Esophagus (tissue), 2 donors: ENCODE measurements at regions not wholly inside any gene's neighbourhood (a gene's known extent, or its start where the extent isn't known, plus 50 kb on each side); places are given as distances from the start of the nearest gene placed in this dataset.

ENCODE experiments used
- H3K27ac ChIP-seq, 2 donors: one replicate each; pipeline ENCODE4 v1.5.1; 2013; ENCODE audit warnings: low read depth in 2 of 2, mild to moderate bottlenecking in 2 of 2, inconsistent platforms in 1 of 2, low read length in 1 of 2, moderate library complexity in 1 of 2
- H3K27me3 ChIP-seq, 2 donors: one replicate each; pipeline ENCODE4 v1.6.1; 2013; ENCODE audit warnings: low read length in 2 of 2, control low read depth in 1 of 2, mild to moderate bottlenecking in 1 of 2; ENCODE audit not compliant: insufficient read depth in 2 of 2, control insufficient read depth in 1 of 2
- H3K36me3 ChIP-seq, 2 donors: one replicate each; pipeline ENCODE4 v1.6.1; 2013; ENCODE audit warnings: low read length in 1 of 2; ENCODE audit not compliant: control insufficient read depth in 2 of 2, insufficient read depth in 2 of 2
- H3K4me1 ChIP-seq, 2 donors: one replicate each; pipeline ENCODE4 v1.6.1; 2013; ENCODE audit warnings: low read length in 1 of 2; ENCODE audit not compliant: control insufficient read depth in 2 of 2, insufficient read depth in 2 of 2
- H3K4me3 ChIP-seq, 2 donors: one replicate each; pipeline ENCODE4 v1.5.1; 2013; ENCODE audit warnings: low read length in 2 of 2, mild to moderate bottlenecking in 2 of 2, low read depth in 1 of 2, moderate library complexity in 1 of 2
- H3K9me3 ChIP-seq, 2 donors: one replicate each; pipeline ENCODE4 v1.6.1; 2013; ENCODE audit warnings: mild to moderate bottlenecking in 2 of 2, low read depth in 1 of 2, low read length in 1 of 2, moderate library complexity in 1 of 2; ENCODE audit not compliant: control insufficient read depth in 2 of 2, insufficient read depth in 1 of 2
- WGBS, 2 donors: extraction: QIAGEN DNeasy Blood & Tissue Kit; methylation state at CpG; one replicate each; pipeline ENCODE4 v1.1.7; 2013; 5-methylcytosine and 5-hydroxymethylcytosine counted together
- donor health status: healthy with polysubstance abuse.
- donor health status: Bipolar disorder and iron deficiency.

DNA sequence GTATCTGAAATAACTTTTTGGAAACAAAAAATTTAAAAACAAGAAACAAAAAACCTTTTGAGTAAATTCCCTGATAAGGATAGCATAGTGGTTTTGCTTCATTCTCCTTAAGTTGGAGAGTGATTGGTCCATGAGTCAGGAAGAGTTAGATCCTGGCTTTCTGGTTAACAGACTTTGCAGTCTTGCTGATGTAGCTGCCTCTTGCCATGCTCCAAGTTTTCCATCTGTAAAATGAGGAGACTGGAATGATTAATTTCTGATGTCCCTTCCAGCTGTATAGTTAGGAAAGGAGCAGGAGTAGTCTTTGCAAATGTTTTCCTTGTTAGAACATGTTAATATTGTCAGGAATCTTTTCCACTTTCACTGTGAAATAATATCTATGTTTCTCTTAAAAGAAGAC, 266.6 kb downstream of the DNAJB9 start:
- Histone ChIP-seq H3K27me3 (no peaks in the 10 kb centered on the region), H3K4me1 (no peaks in the 10 kb centered on the region), H3K9me3 (no peaks in the 10 kb centered on the region), H3K4me3 (no peak overlapping the region), H3K27ac (no peak overlapping the region), H3K36me3 (no peaks in the 10 kb centered on the region)

DNA sequence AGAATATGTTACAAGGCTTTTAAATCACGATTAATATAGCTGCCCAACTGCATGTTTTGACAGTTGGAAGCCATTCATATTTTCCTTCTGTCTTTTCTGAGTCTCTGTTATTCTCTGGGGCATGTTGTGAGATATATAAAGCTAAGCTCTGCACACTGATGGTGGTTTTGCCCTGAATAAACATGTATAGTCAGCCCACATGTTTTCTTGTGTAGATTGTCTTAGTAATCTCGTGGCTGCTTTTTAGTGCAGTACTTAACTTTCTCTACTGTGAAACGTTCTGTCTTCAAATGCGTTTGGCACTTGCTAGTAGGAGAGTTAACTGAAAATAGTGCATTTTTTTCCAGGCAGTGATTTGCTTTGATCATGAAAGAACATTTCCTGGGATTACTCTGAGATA, 268.5 kb downstream of the DNAJB9 start:
- no peaks in the 10 kb centered on the region for H3K36me3 ChIP-seq
- H3K4me1 ChIP-seq, result no peaks in the 10 kb centered on the region
- H3K4me3 ChIP-seq, result no peak overlapping the region
- WGBS, 2 donors, result 15 to 30% methylated on average over 4 of the region's 4 CpGs
- H3K27me3 ChIP-seq, result no peaks in the 10 kb centered on the region
- no peaks in the 10 kb centered on the region for H3K9me3 ChIP-seq
- no peak overlapping the region for H3K27ac ChIP-seq

DNA sequence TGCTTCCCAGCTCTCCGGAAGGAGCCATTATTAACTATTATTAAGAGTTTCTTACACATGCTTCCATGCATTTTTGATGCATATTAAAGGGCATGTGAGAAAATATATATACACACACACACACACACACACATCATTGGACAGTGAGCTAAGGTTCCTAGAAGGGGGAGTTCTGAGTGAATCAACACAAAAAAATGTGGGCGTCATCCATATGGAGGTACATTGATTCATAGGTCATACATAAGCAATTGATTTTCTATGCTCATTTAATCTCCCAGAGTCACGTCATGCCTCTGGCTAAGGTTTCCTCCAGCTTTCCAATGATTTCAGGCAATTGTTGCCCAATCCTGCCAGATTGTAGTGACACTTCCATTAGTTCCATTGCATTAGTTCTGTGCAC, 269.4 kb downstream of the DNAJB9 start:
- no peaks in the 10 kb centered on the region for H3K27me3 ChIP-seq
- H3K4me3 ChIP-seq, result no peak overlapping the region
- H3K4me1 ChIP-seq, result no peaks in the 10 kb centered on the region
- no peaks in the 10 kb centered on the region for H3K36me3 ChIP-seq
- H3K9me3 ChIP-seq, result no peaks in the 10 kb centered on the region
- WGBS, 2 donors, result 26 to 28% methylated on average over 3 of the region's 3 CpGs
- no peak overlapping the region for H3K27ac ChIP-seq

DNA sequence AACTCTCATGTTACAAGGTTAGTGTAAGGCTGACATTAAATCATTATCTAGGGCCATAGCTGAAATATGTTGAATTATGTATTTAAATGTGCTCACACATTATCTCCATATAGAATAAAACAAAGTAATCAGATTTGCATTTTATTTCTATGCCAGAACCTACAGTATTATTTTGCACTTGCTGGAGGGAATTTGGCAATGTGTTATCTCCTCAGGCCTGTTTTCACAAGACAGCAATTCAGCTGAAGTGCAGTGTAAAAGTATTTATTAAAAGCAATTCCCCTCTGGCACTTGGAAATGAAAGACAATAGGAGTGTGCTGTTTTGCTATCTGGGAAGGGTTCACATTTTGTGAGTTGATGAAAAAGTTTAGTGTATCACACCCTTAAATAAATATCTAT, 276.3 kb downstream of the DNAJB9 start:
- H3K27ac ChIP-seq, result no peak overlapping the region
- H3K9me3 ChIP-seq, result no peaks in the 10 kb centered on the region
- no peak overlapping the region for H3K4me3 ChIP-seq
- H3K36me3 ChIP-seq, result no peaks in the 10 kb centered on the region
- no peaks in the 10 kb centered on the region for H3K4me1 ChIP-seq
- H3K27me3 ChIP-seq, result no peaks in the 10 kb centered on the region

DNA sequence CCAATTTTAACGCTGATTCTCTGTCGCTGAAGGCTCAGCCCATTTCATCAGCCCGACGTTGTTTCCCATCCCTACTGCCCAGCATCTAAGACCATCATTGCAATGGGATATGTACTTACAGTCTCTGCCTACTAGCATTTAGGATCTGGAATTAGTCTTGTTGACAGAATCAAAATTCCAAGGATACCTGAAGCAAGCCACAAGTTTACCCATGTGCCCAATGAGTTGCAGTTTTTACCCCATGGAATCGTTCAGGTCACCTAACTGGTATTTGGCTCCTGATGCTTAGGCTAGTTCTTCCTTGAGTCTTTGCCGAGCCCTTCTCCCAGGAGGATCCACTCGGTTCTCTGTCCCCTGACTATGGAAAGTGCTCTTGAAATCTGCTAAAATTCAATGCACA, 276.8 kb downstream of the DNAJB9 start:
- Histone ChIP-seq H3K36me3 (no peaks in the 10 kb centered on the region), H3K27me3 (no peaks in the 10 kb centered on the region), H3K9me3 (no peaks in the 10 kb centered on the region), H3K4me1 (no peaks in the 10 kb centered on the region), H3K27ac (no peak overlapping the region), H3K4me3 (no peak overlapping the region)
- WGBS, 2 donors, result 78 to 79% methylated on average over 7 of the region's 7 CpGs

DNA sequence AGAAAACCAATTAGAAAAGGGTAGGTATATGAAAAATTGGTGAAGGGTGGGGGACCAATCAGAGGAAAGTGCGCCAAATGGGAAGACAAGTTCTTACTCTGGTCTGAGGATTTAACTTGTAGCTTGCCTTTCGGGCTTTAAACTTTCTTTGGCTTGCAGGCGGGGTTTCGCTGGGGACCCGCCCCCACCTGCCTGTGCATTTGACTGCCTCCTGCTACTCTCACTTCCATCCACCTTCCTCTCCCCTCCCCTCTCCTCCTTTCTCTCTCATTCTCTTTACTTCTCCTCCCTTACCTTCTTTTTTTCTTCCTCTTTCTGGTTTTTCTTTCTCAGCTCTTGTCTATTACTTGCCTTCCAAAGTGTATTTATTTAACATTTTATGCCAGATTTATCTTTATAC, 278.8 kb downstream of the DNAJB9 start:
- H3K9me3 ChIP-seq, result no peaks in the 10 kb centered on the region
- H3K4me1 ChIP-seq, result no peaks in the 10 kb centered on the region
- H3K27me3 ChIP-seq, result no peaks in the 10 kb centered on the region
- H3K36me3 ChIP-seq, result no peaks in the 10 kb centered on the region
- 90% methylated on average over 5 of the region's 5 CpGs for WGBS, 2 donors
- no peak overlapping the region for H3K4me3 ChIP-seq
- H3K27ac ChIP-seq, result no peak overlapping the region

DNA sequence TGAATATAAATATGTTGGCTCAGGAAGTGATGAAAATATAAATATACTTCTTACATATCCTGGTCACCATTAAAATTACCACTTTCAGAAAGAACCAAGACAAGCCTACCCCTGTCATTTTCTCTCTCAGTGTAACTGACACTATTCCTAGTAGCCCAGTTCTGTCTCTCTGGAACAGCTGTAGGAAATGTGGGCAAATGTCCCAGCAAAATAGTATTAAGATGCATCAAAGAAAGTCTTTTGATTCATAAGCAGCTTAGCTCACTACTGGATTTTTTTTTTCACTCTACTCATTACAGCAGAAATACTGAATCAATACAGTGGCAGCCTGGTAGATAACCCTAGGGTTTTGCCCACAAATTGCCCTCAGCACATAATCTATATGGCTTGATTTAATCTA, 290.9 kb downstream of the DNAJB9 start:
- Histone ChIP-seq H3K36me3 (no peaks in the 10 kb centered on the region), H3K4me3 (no peak overlapping the region), H3K27me3 (no peaks in the 10 kb centered on the region), H3K9me3 (peaks cover 0 to 7% of the 10 kb centered on the region in 2 donors), H3K27ac (no peak overlapping the region), H3K4me1 (no peaks in the 10 kb centered on the region)

DNA sequence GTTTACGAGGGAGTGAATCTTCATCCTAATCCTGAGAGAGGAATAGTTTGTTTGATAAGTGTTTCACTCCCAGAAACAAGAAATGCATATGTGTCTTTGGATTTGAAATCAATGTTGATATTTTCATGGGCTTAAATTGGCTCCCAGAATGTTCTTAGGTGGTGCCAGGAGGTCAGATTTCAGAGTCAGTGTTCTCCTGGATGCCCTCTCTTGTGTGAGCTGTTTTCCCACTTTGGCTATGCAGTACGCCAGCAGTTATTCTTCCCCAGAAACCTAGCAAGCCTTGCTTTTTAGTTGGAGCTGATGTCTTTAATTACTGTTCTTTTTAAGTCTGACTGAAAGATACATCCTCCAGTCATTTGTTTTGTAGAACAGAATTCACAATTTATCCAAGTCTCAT, 291.4 kb downstream of the DNAJB9 start:
- Histone ChIP-seq H3K36me3 (no peaks in the 10 kb centered on the region), H3K4me3 (no peak overlapping the region), H3K27me3 (no peaks in the 10 kb centered on the region), H3K9me3 (peaks cover 0 to 7% of the 10 kb centered on the region in 2 donors), H3K4me1 (no peaks in the 10 kb centered on the region), H3K27ac (no peak overlapping the region)
- 53 to 87% methylated on average over 1 to 2 of the region's 2 CpGs for WGBS, 2 donors

DNA sequence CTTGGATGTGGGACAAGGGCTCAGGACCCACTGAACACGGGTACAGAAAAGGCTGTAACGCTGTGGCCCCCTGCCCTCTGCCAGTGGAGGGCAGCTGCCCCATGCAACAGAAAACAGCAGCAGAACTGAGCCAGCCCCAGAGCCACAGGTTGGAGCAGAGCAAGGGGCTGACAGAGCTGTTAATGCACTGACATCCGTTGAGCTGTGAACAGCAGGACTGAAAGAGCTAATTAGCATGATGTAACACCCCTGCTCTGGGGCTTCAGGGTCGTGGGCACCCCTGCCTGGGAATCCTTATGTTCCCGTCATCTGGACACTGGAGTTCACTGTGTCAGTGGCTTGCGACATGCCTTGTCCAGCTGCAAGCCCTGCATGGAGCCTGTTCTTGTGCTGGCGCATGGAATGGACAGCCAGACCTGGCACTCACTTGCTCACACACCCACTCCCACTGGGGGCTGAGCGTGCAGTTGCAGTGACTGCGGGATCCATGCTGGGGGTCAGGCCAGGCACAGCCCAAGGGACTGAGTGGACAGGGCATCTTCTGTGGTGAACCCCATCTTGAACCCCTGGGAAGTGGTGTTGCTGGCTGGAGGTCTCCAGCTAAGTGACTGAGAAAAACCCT, 293.7 kb downstream of the DNAJB9 start:
- no peak overlapping the region for H3K27ac ChIP-seq
- peaks cover 0 to 7% of the 10 kb centered on the region in 2 donors for H3K9me3 ChIP-seq
- H3K27me3 ChIP-seq, result no peaks in the 10 kb centered on the region
- no peaks in the 10 kb centered on the region for H3K36me3 ChIP-seq
- no peaks in the 10 kb centered on the region for H3K4me1 ChIP-seq
- no peak overlapping the region for H3K4me3 ChIP-seq
- WGBS, 2 donors, result 82 to 87% methylated on average over 9 of the region's 9 CpGs

DNA sequence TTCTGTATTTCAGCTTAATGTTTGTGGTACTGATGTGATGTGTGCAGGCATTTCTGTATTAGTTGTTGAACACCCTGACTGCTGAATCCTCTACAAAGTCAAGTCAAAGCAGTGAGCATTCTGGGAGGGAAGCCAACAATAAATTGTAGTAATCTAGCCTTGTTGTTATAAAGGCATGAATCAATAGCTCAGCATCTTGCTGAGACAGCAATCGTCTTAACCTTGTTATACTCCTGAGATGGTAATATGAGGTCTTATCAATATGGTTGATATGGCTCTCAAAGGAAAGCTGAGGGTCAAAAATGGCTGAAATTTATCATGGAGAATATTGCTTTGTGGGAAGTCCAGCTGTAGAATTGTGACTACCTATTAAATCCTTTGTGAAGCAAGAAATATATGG, 299.4 kb downstream of the DNAJB9 start:
- H3K9me3 ChIP-seq, result peaks cover 0 to 6% of the 10 kb centered on the region in 2 donors
- H3K4me3 ChIP-seq, result no peak overlapping the region
- 34 to 35% methylated on average over 1 of the region's 1 CpG for WGBS, 2 donors
- H3K36me3 ChIP-seq, result no peaks in the 10 kb centered on the region
- no peaks in the 10 kb centered on the region for H3K4me1 ChIP-seq
- H3K27me3 ChIP-seq, result no peaks in the 10 kb centered on the region
- H3K27ac ChIP-seq, result no peak overlapping the region
